ENCODE measurements at regions not wholly inside any gene's neighbourhood (a gene's known extent, or its start where the extent isn't known, plus 50 kb on each side); places are given as distances from the start of the nearest gene placed in this dataset.

GRCh38 chr17:15177343-15177742 lies 87.8 kb downstream of the PMP22 start:
- DNase-seq (ENCODE audit: low read depth in 3 of 3, low spot score in 1 of 3) = no peak

GRCh38 chr17:15175356-15175755 lies 89.8 kb downstream of the PMP22 start:
- no peak for DNase-seq (ENCODE audit: low read depth in 3 of 3, low spot score in 1 of 3)

- DNase-seq (ENCODE audit: low read depth in 3 of 3, low spot score in 1 of 3) = no peak
Measured at GRCh38 chr17:15171167-15172047, 93.7 kb downstream of the PMP22 start.

- no peak for DNase-seq (ENCODE audit: low read depth in 3 of 3, low spot score in 1 of 3)
Measured at GRCh38 chr17:15169676-15170075, 95.5 kb downstream of the PMP22 start.

- no peak for DNase-seq (ENCODE audit: low read depth in 3 of 3, low spot score in 1 of 3)
Measured at GRCh38 chr17:15168379-15168778, 96.7 kb downstream of the PMP22 start.

- no peak for DNase-seq (ENCODE audit: low read depth in 3 of 3, low spot score in 1 of 3)
Measured at GRCh38 chr17:15161395-15161794, 103.7 kb downstream of the PMP22 start.

- no peak for DNase-seq (ENCODE audit: low read depth in 3 of 3, low spot score in 1 of 3)
Measured at GRCh38 chr17:15157051-15157450, 108.1 kb downstream of the PMP22 start.

- DNase-seq (ENCODE audit: low read depth in 3 of 3, low spot score in 1 of 3) = no peak
Measured at GRCh38 chr17:15154618-15155017, 110.5 kb downstream of the PMP22 start.

GRCh38 chr17:15145621-15146020 lies 119.5 kb downstream of the PMP22 start:
- DNase-seq (ENCODE audit: low read depth in 3 of 3, low spot score in 1 of 3) = no peak

- DNase-seq (ENCODE audit: low read depth in 3 of 3, low spot score in 1 of 3) = no peak
Measured at GRCh38 chr17:15143524-15143923, 121.6 kb downstream of the PMP22 start.

- DNase-seq (ENCODE audit: low read depth in 3 of 3, low spot score in 1 of 3) = no peak
Measured at GRCh38 chr17:15134363-15134762, 130.8 kb downstream of the PMP22 start.

- DNase-seq (ENCODE audit: low read depth in 3 of 3, low spot score in 1 of 3) = no peak
Measured at GRCh38 chr17:15133826-15134225, 131.3 kb downstream of the PMP22 start.

- DNase-seq (ENCODE audit: low read depth in 3 of 3, low spot score in 1 of 3) = no peak
Measured at GRCh38 chr17:15133143-15133542, 132.0 kb downstream of the PMP22 start.

- DNase-seq (ENCODE audit: low read depth in 3 of 3, low spot score in 1 of 3) = no peak
Measured at GRCh38 chr17:15130426-15130825, 134.7 kb downstream of the PMP22 start.

- no peak for DNase-seq (ENCODE audit: low read depth in 3 of 3, low spot score in 1 of 3)
Measured at GRCh38 chr17:15129986-15130385, 135.1 kb downstream of the PMP22 start.

GRCh38 chr17:15124746-15125145 lies 140.4 kb downstream of the PMP22 start:
- no peak for DNase-seq (ENCODE audit: low read depth in 3 of 3, low spot score in 1 of 3)

- DNase-seq (ENCODE audit: low read depth in 3 of 3, low spot score in 1 of 3) = no peak
Measured at GRCh38 chr17:15124264-15124595, 140.9 kb downstream of the PMP22 start.

GRCh38 chr17:15123593-15124263 lies 141.4 kb downstream of the PMP22 start:
- DNase-seq (ENCODE audit: low read depth in 3 of 3, low spot score in 1 of 3) = no peak

GRCh38 chr17:15122857-15123256 lies 142.3 kb downstream of the PMP22 start:
- no peak for DNase-seq (ENCODE audit: low read depth in 3 of 3, low spot score in 1 of 3)

GRCh38 chr17:15121426-15121825 lies 143.7 kb downstream of the PMP22 start:
- DNase-seq (ENCODE audit: low read depth in 3 of 3, low spot score in 1 of 3) = no peak

GRCh38 chr17:15119968-15120367 lies 145.2 kb downstream of the PMP22 start:
- no peak for DNase-seq (ENCODE audit: low read depth in 3 of 3, low spot score in 1 of 3)

GRCh38 chr17:15117239-15117638 lies 147.9 kb downstream of the PMP22 start:
- no peak for DNase-seq (ENCODE audit: low read depth in 3 of 3, low spot score in 1 of 3)
